ENCODE measurements at regions not wholly inside any gene's neighbourhood (a gene's known extent, or its start where the extent isn't known, plus 50 kb on each side); places are given as distances from the start of the nearest gene placed in this dataset.

DNA sequence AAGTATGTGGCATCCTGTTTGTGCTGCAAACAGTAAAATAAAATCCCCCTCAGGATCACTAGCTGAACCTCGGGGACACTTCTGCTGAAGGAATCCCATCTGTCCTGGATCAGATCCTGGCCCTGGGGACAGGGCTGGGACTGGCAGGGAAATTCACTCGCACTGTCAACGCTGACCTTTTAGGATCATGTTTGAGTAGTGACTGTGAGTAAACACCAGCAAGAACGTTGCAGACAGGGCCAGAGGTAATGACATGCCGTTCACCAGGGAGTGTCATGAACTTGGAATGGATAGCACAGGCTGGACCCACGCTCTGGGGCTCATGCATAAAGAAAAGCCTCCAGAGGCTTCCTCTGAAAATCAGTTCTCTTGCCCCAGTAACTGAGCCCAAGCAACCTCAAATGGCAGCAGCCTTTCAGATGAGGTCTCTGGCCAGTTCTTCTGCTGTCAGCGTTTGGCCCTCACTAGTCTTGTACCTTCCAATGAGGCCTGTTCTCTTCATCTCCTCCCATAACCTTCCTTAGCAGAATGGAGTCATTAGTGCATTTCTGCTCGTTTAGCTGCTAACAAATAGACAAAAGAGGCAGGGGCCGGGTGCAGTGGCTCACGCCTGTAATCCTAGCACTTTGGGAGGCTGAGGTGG, 51.0 kb upstream of the BARX2 start:
- peak overlapping the region; percentile 4 for H2AFZ ChIP-seq (ENCODE audit: low read length)
- peak in 1 of 2 donors; percentile 11 for DNase-seq (ENCODE audit: low read depth in 2 of 2)
- H3K9ac ChIP-seq (ENCODE audit: insufficient read depth, low read length), result no peak overlapping the region
- H3K9me3 ChIP-seq (ENCODE audit: control insufficient read depth, insufficient read depth, low read depth, low read length), result no peaks in the 10 kb centered on the region
- peaks cover 7% of the 10 kb centered on the region for H3K4me1 ChIP-seq (ENCODE audit: control insufficient read depth, extremely low read depth, insufficient read depth, low read length)
- peak overlapping the region; percentile 4 for H3K4me2 ChIP-seq (ENCODE audit: extremely low read depth, insufficient read depth, low read length)
- H3K36me3 ChIP-seq (ENCODE audit: control insufficient read depth, insufficient read depth, low read length), result no peaks in the 10 kb centered on the region
- H3K79me2 ChIP-seq (ENCODE audit: control insufficient read depth, insufficient read depth, low read length), result no peaks in the 10 kb centered on the region
- peak overlapping the region in 2 of 4 experiments; percentile 14 to 24 for H3K4me3 ChIP-seq (replicated peaks in 1 of 4; ENCODE audit: control extremely low read depth in 1 of 4, insufficient read depth in 1 of 4, low read depth in 3 of 4, low read length in 4 of 4)
- H3K27me3 ChIP-seq (ENCODE audit: control insufficient read depth, insufficient read depth, low read length), result no peaks in the 10 kb centered on the region
- TF ChIP-seq CTCF (conservative IDR thresholded peaks at IDR 0.05 in 1 of 2, IDR thresholded peaks at IDR 0.05 in 1 of 2; ENCODE audit: low read depth in 1 of 2, low read length in 2 of 2) (no peak), EZH2 (IDR thresholded peaks at IDR 0.05; ENCODE audit: low read length, missing control alignments) (no peak)
- H3K27ac ChIP-seq (ENCODE audit: insufficient read depth, low read length), result no peak overlapping the region
- H4K20me1 ChIP-seq (ENCODE audit: control insufficient read depth, extremely low read depth, insufficient read depth, low read length), result no peaks in the 10 kb centered on the region

- H3K27me3 ChIP-seq (ENCODE audit: control insufficient read depth, insufficient read depth, low read length), result no peaks in the 10 kb centered on the region
- no peaks in the 10 kb centered on the region for H3K79me2 ChIP-seq (ENCODE audit: control insufficient read depth, insufficient read depth, low read length)
- H4K20me1 ChIP-seq (ENCODE audit: control insufficient read depth, extremely low read depth, insufficient read depth, low read length), result no peaks in the 10 kb centered on the region
- no peaks in the 10 kb centered on the region for H3K9me3 ChIP-seq (ENCODE audit: control insufficient read depth, insufficient read depth, low read depth, low read length)
- no peak overlapping the region for H3K9ac ChIP-seq (ENCODE audit: insufficient read depth, low read length)
- peak overlapping the region; percentile 4 for H2AFZ ChIP-seq (ENCODE audit: low read length)
- DNase-seq (ENCODE audit: low read depth in 2 of 2), result peak in 1 of 2 donors; percentile 80
- H3K36me3 ChIP-seq (ENCODE audit: control insufficient read depth, insufficient read depth, low read length), result no peaks in the 10 kb centered on the region
- TF ChIP-seq EZH2 (IDR thresholded peaks at IDR 0.05; ENCODE audit: low read length, missing control alignments), result no peak
- TF ChIP-seq CTCF (conservative IDR thresholded peaks at IDR 0.05 in 1 of 2, IDR thresholded peaks at IDR 0.05 in 1 of 2; ENCODE audit: low read depth in 1 of 2, low read length in 2 of 2), result no peak
- peak overlapping the region; percentile 44 for H3K4me2 ChIP-seq (ENCODE audit: extremely low read depth, insufficient read depth, low read length)
- H3K27ac ChIP-seq (ENCODE audit: insufficient read depth, low read length), result no peak overlapping the region
- peaks cover 7% of the 10 kb centered on the region for H3K4me1 ChIP-seq (ENCODE audit: control insufficient read depth, extremely low read depth, insufficient read depth, low read length)
- H3K4me3 ChIP-seq (replicated peaks in 1 of 4; ENCODE audit: control extremely low read depth in 1 of 4, insufficient read depth in 1 of 4, low read depth in 3 of 4, low read length in 4 of 4), result peak overlapping the region in 2 of 4 experiments; percentile 14 to 24
These were observed 51.6 kb upstream of the BARX2 start for GRCh38 chr11:129323896-129324502.

DNA sequence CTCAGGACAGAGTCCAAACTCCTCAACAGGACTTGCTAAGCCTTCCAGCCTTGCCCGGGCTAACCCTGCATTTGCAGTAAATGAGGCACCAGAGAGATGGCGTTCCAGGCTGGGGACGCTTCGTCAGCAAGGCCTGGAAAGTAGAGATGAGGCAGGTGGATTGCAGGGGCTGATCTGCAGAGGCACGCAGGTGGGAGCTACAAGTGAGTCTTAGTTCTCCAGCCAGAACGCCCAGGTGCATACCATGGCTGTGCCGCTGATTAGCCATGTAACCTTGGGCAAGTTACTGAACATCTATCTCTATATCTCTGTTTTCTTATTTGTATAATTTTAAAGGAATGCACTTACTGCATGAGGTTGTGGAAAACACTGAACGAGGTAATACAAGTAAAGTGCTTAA, 52.7 kb upstream of the BARX2 start:
- no peak overlapping the region for H3K4me2 ChIP-seq (ENCODE audit: extremely low read depth, insufficient read depth, low read length)
- TF ChIP-seq EZH2 (IDR thresholded peaks at IDR 0.05; ENCODE audit: low read length, missing control alignments), result no peak
- no peak for TF ChIP-seq CTCF (conservative IDR thresholded peaks at IDR 0.05 in 1 of 2, IDR thresholded peaks at IDR 0.05 in 1 of 2; ENCODE audit: low read depth in 1 of 2, low read length in 2 of 2)
- H3K27me3 ChIP-seq (ENCODE audit: control insufficient read depth, insufficient read depth, low read length), result no peaks in the 10 kb centered on the region
- no peak overlapping the region for H3K9ac ChIP-seq (ENCODE audit: insufficient read depth, low read length)
- H3K79me2 ChIP-seq (ENCODE audit: control insufficient read depth, insufficient read depth, low read length), result no peaks in the 10 kb centered on the region
- no peaks in the 10 kb centered on the region for H3K36me3 ChIP-seq (ENCODE audit: control insufficient read depth, insufficient read depth, low read length)
- H3K4me1 ChIP-seq (ENCODE audit: control insufficient read depth, extremely low read depth, insufficient read depth, low read length), result peaks cover 7% of the 10 kb centered on the region
- no peaks in the 10 kb centered on the region for H3K9me3 ChIP-seq (ENCODE audit: control insufficient read depth, insufficient read depth, low read depth, low read length)
- H4K20me1 ChIP-seq (ENCODE audit: control insufficient read depth, extremely low read depth, insufficient read depth, low read length), result no peaks in the 10 kb centered on the region
- no peak overlapping the region for H3K4me3 ChIP-seq (replicated peaks in 1 of 4; ENCODE audit: control extremely low read depth in 1 of 4, insufficient read depth in 1 of 4, low read depth in 3 of 4, low read length in 4 of 4)
- H2AFZ ChIP-seq (ENCODE audit: low read length), result no peak overlapping the region
- H3K27ac ChIP-seq (ENCODE audit: insufficient read depth, low read length), result no peak overlapping the region
- DNase-seq (ENCODE audit: low read depth in 2 of 2), result no peak
